GM23338 (cell line): ENCODE measurements at regions not wholly inside any gene's neighbourhood (a gene's known extent, or its start where the extent isn't known, plus 50 kb on each side); places are given as distances from the start of the nearest gene placed in this dataset. TPM values are rescaled to one million over a fixed set of nuclear protein-coding genes. Genes with fewer than 3 reads are reported as not detected.

Source experiments
- CREB1 ChIP-seq: fragments of 250-450 bp; sonication (Bioruptor Pico); IDR thresholded peaks from 2 replicates; pipeline ENCODE4 v1.5.0; 2020; ENCODE audit warnings: low read depth, mild to moderate bottlenecking, moderate library complexity
- EZH2 ChIP-seq: fragments of 200-600 bp; sonication (generic); IDR thresholded peaks from one replicate; pipeline ENCODE4 v1.8.0; 2017; ENCODE audit warnings: antibody characterized with exemption, mild to moderate bottlenecking, low read depth; ENCODE audit not compliant: unreplicated experiment
- JUNB ChIP-seq: IDR thresholded peaks from one replicate; pipeline ENCODE4 v1.6.1; 2016; ENCODE audit warnings: antibody characterized with exemption; ENCODE audit not compliant: unreplicated experiment
- ZNF114 ChIP-seq: fragments of 250-450 bp; sonication (Bioruptor Pico); IDR thresholded peaks from 2 replicates; pipeline ENCODE4 v1.5.0; 2020; ENCODE audit warnings: mild to moderate bottlenecking, moderate library complexity
- ZNF331 ChIP-seq: fragments of 250-450 bp; sonication (Bioruptor Pico); IDR thresholded peaks from 2 replicates; pipeline ENCODE4 v1.5.0; 2020; ENCODE audit warnings: low read depth, mild to moderate bottlenecking, moderate library complexity
- small RNA-seq: library from RNA; depleted of rRNA; stranded (forward); fragments of <200 nt; gene quantifications from one replicate; pipeline ENCODE3, GENCODE V24; 2014; ENCODE audit warnings: low replicate concordance
- TF ChIP-seq, protein P1 (sequence below): IDR thresholded peaks from 2 replicates; pipeline ENCODE4 v1.6.1; 2016; ENCODE audit warnings: antibody characterized with exemption
- TF ChIP-seq, protein P2 (sequence below), 2 experiments: fragments of 200-600 bp in 1 of 2; sonication (generic) in 1 of 2; conservative IDR thresholded peaks; 2 replicates each; pipeline versions ENCODE4 v1.5.1 to v1.6.1; 2016 to 2017; ENCODE audit warnings: antibody characterized with exemption in 2 of 2, low read depth in 2 of 2, mild to moderate bottlenecking in 2 of 2, moderate library complexity in 1 of 2

DNA sequence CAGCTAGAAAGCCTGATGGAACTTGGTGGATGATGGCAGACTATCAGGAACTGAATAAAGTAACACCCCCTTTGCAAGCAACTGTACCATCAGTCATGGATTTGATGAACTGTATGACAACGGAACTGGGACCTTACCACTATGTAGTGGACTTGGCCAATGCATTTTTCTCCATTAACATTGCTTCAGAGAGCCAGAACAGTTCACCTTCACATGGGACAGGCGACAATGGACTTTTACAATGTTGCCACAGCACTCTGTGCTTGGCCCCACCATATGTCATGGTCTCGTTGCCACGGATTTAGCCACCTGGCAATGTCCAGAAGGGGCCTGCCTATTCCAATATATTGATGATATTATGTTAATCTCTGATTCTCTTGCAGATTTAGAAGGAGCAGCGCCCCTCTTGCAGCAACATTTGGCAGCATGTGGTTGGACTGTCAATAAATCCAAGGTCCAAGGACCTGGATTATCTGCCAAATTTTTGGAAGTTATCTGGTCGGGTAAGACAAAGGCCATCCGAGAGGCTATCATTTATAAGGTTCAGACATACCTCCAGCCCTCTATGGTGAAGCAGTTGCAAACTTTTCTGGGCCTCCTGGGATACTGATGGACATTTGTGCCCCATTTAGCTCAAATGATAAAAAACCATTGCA is 52.2 kb upstream of the ZC3H15 start (continued):
- no peak for TF ChIP-seq ZNF331
- no peak for TF ChIP-seq EZH2
- no peak for TF ChIP-seq ZNF114 (CRISPR knock-in tag)
- no peak for TF ChIP-seq JUNB
- TF ChIP-seq CREB1: no peak
- TF ChIP-seq, protein P1, sequence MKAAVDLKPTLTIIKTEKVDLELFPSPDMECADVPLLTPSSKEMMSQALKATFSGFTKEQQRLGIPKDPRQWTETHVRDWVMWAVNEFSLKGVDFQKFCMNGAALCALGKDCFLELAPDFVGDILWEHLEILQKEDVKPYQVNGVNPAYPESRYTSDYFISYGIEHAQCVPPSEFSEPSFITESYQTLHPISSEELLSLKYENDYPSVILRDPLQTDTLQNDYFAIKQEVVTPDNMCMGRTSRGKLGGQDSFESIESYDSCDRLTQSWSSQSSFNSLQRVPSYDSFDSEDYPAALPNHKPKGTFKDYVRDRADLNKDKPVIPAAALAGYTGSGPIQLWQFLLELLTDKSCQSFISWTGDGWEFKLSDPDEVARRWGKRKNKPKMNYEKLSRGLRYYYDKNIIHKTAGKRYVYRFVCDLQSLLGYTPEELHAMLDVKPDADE: no peak
- TF ChIP-seq, protein P2, sequence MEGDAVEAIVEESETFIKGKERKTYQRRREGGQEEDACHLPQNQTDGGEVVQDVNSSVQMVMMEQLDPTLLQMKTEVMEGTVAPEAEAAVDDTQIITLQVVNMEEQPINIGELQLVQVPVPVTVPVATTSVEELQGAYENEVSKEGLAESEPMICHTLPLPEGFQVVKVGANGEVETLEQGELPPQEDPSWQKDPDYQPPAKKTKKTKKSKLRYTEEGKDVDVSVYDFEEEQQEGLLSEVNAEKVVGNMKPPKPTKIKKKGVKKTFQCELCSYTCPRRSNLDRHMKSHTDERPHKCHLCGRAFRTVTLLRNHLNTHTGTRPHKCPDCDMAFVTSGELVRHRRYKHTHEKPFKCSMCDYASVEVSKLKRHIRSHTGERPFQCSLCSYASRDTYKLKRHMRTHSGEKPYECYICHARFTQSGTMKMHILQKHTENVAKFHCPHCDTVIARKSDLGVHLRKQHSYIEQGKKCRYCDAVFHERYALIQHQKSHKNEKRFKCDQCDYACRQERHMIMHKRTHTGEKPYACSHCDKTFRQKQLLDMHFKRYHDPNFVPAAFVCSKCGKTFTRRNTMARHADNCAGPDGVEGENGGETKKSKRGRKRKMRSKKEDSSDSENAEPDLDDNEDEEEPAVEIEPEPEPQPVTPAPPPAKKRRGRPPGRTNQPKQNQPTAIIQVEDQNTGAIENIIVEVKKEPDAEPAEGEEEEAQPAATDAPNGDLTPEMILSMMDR (conservative IDR thresholded peaks at IDR 0.05; ENCODE audit: low read depth in 2 of 2): no peak

Small RNA genes lying in the stretch of these regions (small RNA-seq; reads per million reads assigned to genes)
- gene AC104058.1: not detected
